A549 (cell line): ENCODE measurements at regions not wholly inside any gene's neighbourhood (a gene's known extent, or its start where the extent isn't known, plus 50 kb on each side); places are given as distances from the start of the nearest gene placed in this dataset.

ENCODE experiments used
- ATAC-seq, 2 experiments: fragments of 200-7000 bp in 1 of 2; fragments of >200 bp in 1 of 2; cut with Nextera tagmentation in 1 of 2; cut with Tn5 transposase in 1 of 2; 3 replicates each; pipeline versions ENCODE4 v1.8.0 to v1.9.1; 2018 to 2020; ENCODE audit warnings: mild to moderate bottlenecking in 1 of 2, moderate library complexity in 1 of 2
- CTCF ChIA-PET: fragments of 300-600 bp; sonication (Branson Sonifier 250); formaldehyde crosslinking; extraction: SDS; loops from one replicate; lab custom pipeline; 2021; ENCODE audit warnings: antibody characterized with exemption, inconsistent platforms; lab: Yijun Ruan, JAX
- POLR2A ChIA-PET: fragments of 350-600 bp; formaldehyde crosslinking; extraction: SDS; loops from one replicate; lab custom pipeline; 2021; ENCODE audit warnings: antibody characterized with exemption, inconsistent platforms; lab: Yijun Ruan, JAX
- DNase-seq, 2 experiments: peaks; one replicate each; pipeline versions ENCODE4 v3.0.0 to v3.0.0-alpha.2; 2011 to 2016; ENCODE audit warnings: low read depth in 1 of 2, low spot score in 1 of 2
- FAIRE-seq: peaks from 2 replicates; lab custom pipeline; 2011; peaks lifted over from hg19 to GRCh38; lab: Jason Lieb, UNC
- H3K27ac ChIP-seq, 2 experiments: fragments of >200 bp; sonication (Bioruptor Twin); formaldehyde crosslinking; 3 replicates each; pipeline ENCODE4 v1.5.1; 2016 to 2017
- H3K4me1 ChIP-seq: fragments of >200 bp; sonication (Bioruptor Twin); formaldehyde crosslinking; 3 replicates; pipeline ENCODE4 v1.6.1; 2016
- H3K4me2 ChIP-seq: fragments of >200 bp; sonication (Bioruptor Twin); formaldehyde crosslinking; 3 replicates; pipeline ENCODE4 v1.6.1; 2016
- H3K4me3 ChIP-seq: fragments of >200 bp; sonication (Bioruptor Twin); formaldehyde crosslinking; 3 replicates; pipeline ENCODE4 v1.5.1; 2016
- H3K9me3 ChIP-seq: fragments of >200 bp; sonication (Bioruptor Twin); formaldehyde crosslinking; 3 replicates; pipeline ENCODE4 v1.6.1; 2016
- ATOH8 ChIP-seq: fragments of 250-450 bp; sonication (Bioruptor Pico); IDR thresholded peaks from 2 replicates; pipeline ENCODE4 v1.5.0; 2020; ENCODE audit warnings: low read depth, mild to moderate bottlenecking, moderate library complexity
- BCL3 ChIP-seq: fragments of >200 bp; sonication (Bioruptor Twin); formaldehyde crosslinking; IDR thresholded peaks from 3 replicates; pipeline ENCODE4 v1.6.1; 2016
- CBX2 ChIP-seq: fragments of 200-600 bp; sonication (generic); IDR thresholded peaks from 2 replicates; pipeline ENCODE4 v1.6.1; 2016; ENCODE audit warnings: low read depth, mild to moderate bottlenecking, borderline replicate concordance
- CBX8 ChIP-seq: fragments of 200-600 bp; sonication (generic); IDR thresholded peaks from 2 replicates; pipeline ENCODE4 v1.6.1; 2016
- CEBPB ChIP-seq, 2 experiments: fragments of >200 bp in 1 of 2; sonication (Bioruptor Twin) in 1 of 2; formaldehyde crosslinking in 1 of 2; IDR thresholded peaks; 2 replicates each; pipeline ENCODE4 v1.6.1; 2012 to 2016
- E2F6 ChIP-seq: IDR thresholded peaks from 2 replicates; pipeline ENCODE4 v1.6.1; 2012; ENCODE audit warnings: low read depth, borderline replicate concordance
- ESRRA ChIP-seq: fragments of 150-350 bp; IDR thresholded peaks from 2 replicates; pipeline ENCODE4 v1.6.1; 2014; ENCODE audit warnings: mild to moderate bottlenecking, low read length, borderline replicate concordance
- GATA3 ChIP-seq: IDR thresholded peaks from 2 replicates; pipeline ENCODE4 v1.6.1; 2012; ENCODE audit warnings: borderline replicate concordance
- HEYL ChIP-seq: fragments of 250-450 bp; sonication (Bioruptor Pico); IDR thresholded peaks from 2 replicates; pipeline ENCODE4 v1.8.0; 2021; ENCODE audit warnings: mild to moderate bottlenecking, moderate library complexity
- HMGXB4 ChIP-seq: fragments of 250-450 bp; sonication (Bioruptor Pico); IDR thresholded peaks from 2 replicates; pipeline ENCODE4 v1.5.0; 2021; ENCODE audit warnings: mild to moderate bottlenecking, moderate library complexity, borderline replicate concordance
- JUN ChIP-seq, 2 experiments: fragments of >200 bp; sonication (Bioruptor Twin); formaldehyde crosslinking; IDR thresholded peaks; 2 replicates in 1 of 2; 3 replicates in 1 of 2; pipeline ENCODE4 v1.6.1; 2016 to 2017
- MAFK ChIP-seq: fragments of 450-650 bp; IDR thresholded peaks from 2 replicates; pipeline ENCODE4 v1.6.1; 2014; ENCODE audit not compliant: partially characterized antibody
- MYC ChIP-seq: IDR thresholded peaks from 2 replicates; pipeline ENCODE4 v1.6.1; 2012; ENCODE audit warnings: mild to moderate bottlenecking, inconsistent platforms, low read length, improper control_type of control experiment, borderline replicate concordance
- NFE2L2 ChIP-seq: fragments of 150-350 bp; conservative IDR thresholded peaks from 2 replicates; pipeline ENCODE4 v1.6.1; 2014; ENCODE audit warnings: low read length
- POLR2AphosphoS2 ChIP-seq: conservative IDR thresholded peaks from 2 replicates; pipeline ENCODE4 v1.6.1; 2012; ENCODE audit warnings: low read length, improper control_type of control experiment, inconsistent platforms
- RAD21 ChIP-seq, 2 experiments: fragments of >200 bp in 1 of 2; sonication (Bioruptor Twin) in 1 of 2; formaldehyde crosslinking in 1 of 2; IDR thresholded peaks in 1 of 2; conservative IDR thresholded peaks in 1 of 2; 2 replicates in 1 of 2; 3 replicates in 1 of 2; pipeline ENCODE4 v1.6.1; 2012 to 2018; ENCODE audit warnings: inconsistent platforms in 1 of 2
- RNF2 ChIP-seq: fragments of 200-600 bp; sonication (generic); IDR thresholded peaks from 2 replicates; pipeline ENCODE4 v1.6.1; 2016; ENCODE audit warnings: low read depth, mild to moderate bottlenecking, antibody characterized with exemption, moderate library complexity, borderline replicate concordance
- USF2 ChIP-seq: fragments of 450-650 bp; IDR thresholded peaks from 2 replicates; pipeline ENCODE4 v1.6.1; 2014; ENCODE audit warnings: antibody characterized with exemption
- ZC3H11A ChIP-seq: fragments of 450-650 bp; IDR thresholded peaks from 2 replicates; pipeline ENCODE4 v1.6.1; 2014; ENCODE audit warnings: antibody characterized with exemption, mild to moderate bottlenecking
- ZFP36 ChIP-seq: fragments of 450-650 bp; IDR thresholded peaks from 2 replicates; pipeline ENCODE4 v1.6.1; 2014; ENCODE audit warnings: borderline replicate concordance; ENCODE audit not compliant: partially characterized antibody
- WGBS: methylation state at CpG from one replicate; pipeline ENCODE4 v1.1.6; 2017; ENCODE audit errors: missing lambda C conversion rate; 5-methylcytosine and 5-hydroxymethylcytosine counted together

- Histone ChIP-seq H3K4me3 (no peak overlapping the region), H3K4me1 (no peaks in the 10 kb centered on the region), H3K27ac (no peak overlapping the region), H3K4me2 (no peak overlapping the region), H3K9me3 (no peaks in the 10 kb centered on the region)
- no peak for TF ChIP-seq JUN (IDR thresholded peaks at IDR 0.05)
- no peak for TF ChIP-seq ESRRA
- TF ChIP-seq HMGXB4 (CRISPR knock-in tag) = no peak
- no peak for TF ChIP-seq CEBPB (IDR thresholded peaks at IDR 0.05)
- no peak for TF ChIP-seq BCL3
- peak; percentile 68 for TF ChIP-seq MAFK
- no peak for TF ChIP-seq ATOH8
- POLR2A ChIA-PET = no interaction called here
- CTCF ChIA-PET = no interaction called here
- FAIRE-seq (no peak), DNase-seq (no peak), ATAC-seq (no peak)
- WGBS = 48% methylated on average over 4 of the region's 4 CpGs
Observed at GRCh38 chr20:52832151-52832774, 139.9 kb upstream of the TSHZ2 start.

GRCh38 chr20:52830598-52830997 is 141.6 kb upstream of the TSHZ2 start:
- POLR2A ChIA-PET = no interaction called here

More at GRCh38 chr20:52830598-52830997, 141.6 kb upstream of the TSHZ2 start:
- DNase-seq = no peak
- Histone ChIP-seq H3K4me1 (no peaks in the 10 kb centered on the region), H3K4me3 (no peak overlapping the region), H3K4me2 (no peak overlapping the region), H3K27ac (no peak overlapping the region), H3K9me3 (no peaks in the 10 kb centered on the region)
- CTCF ChIA-PET = interaction anchor here (0.7 kb wide), 2 partner anchors 170 to 1755 kb away, joined by 3 read pairs; no protein-coding TSS in a partner anchor
- no peak for ATAC-seq
- TF ChIP-seq MYC (no peak), RNF2 (no peak), BCL3 (no peak), NFE2L2 (no peak), GATA3 (no peak), CBX2 (no peak), USF2 (no peak), POLR2AphosphoS2 (no peak), ZFP36 (no peak), HEYL (no peak), CBX8 (no peak), HMGXB4 (CRISPR knock-in tag) (no peak), ZC3H11A (no peak), RAD21 (conservative IDR thresholded peaks at IDR 0.05 in 1 of 2, IDR thresholded peaks at IDR 0.05 in 1 of 2) (no peak), E2F6 (no peak)
- FAIRE-seq = no peak
- WGBS = 23% methylated on average over 4 of the region's 4 CpGs
